ENCODE measurements at regions not wholly inside any gene's neighbourhood (a gene's known extent, or its start where the extent isn't known, plus 50 kb on each side); places are given as distances from the start of the nearest gene placed in this dataset.

GRCh38 chr5:161786686-161787085 lies 61.2 kb upstream of the GABRA1 start:
- intact Hi-C loops (cut with micrococcal nuclease; ENCODE audit: unreplicated experiment), result no loop called here

DNA sequence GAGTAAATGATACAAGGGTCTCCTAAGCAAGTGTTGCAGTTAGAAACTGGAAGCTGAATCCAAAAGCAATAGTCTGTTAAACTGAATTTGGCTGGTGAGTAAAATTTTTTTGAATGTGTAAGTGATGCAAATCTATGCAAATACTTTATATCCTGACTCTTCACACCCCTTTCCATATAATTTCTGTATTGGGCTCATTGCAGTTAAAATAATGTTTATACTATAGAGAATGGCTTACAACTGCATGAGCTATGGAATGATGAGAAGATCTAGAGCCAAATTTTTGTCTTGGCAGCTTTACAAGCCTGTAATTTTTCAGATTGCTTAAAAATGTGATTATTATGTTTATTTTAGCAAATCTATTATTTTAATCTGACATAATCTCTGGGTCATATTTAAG lies 57.0 kb upstream of the GABRA1 start:
- H3K4me3 ChIP-seq, result no peak overlapping the region
- no peak overlapping the region for H3K4me2 ChIP-seq (ENCODE audit: control insufficient read depth, insufficient read depth)
- no peak overlapping the region for H3K9ac ChIP-seq (ENCODE audit: control insufficient read depth, insufficient read depth, low read length)
- intact Hi-C loops (cut with micrococcal nuclease; ENCODE audit: unreplicated experiment) (no loop called here), in situ Hi-C loops (cut with MboI) (no loop called here)
- FAIRE-seq, result no peak
- ChIA-PET CTCF (no interaction called here), POLR2A (no interaction called here), SMC1A (ENCODE audit: uncharacterized antibody, unreplicated experiment) (no interaction called here), RAD21 (ENCODE audit: unreplicated experiment) (no interaction called here)
- no peaks in the 10 kb centered on the region for H3K4me1 ChIP-seq (ENCODE audit: control insufficient read depth, insufficient read depth, low read length)
- H3K27ac ChIP-seq (ENCODE audit: control insufficient read depth, insufficient read depth), result no peak overlapping the region
- no peak overlapping the region for H2AFZ ChIP-seq (ENCODE audit: control insufficient read depth, low read depth, low read length)
- no peak for ATAC-seq
- no peak for DNase-seq (ENCODE audit: low read depth, low spot score)
- H3K36me3 ChIP-seq (ENCODE audit: control insufficient read depth in 2 of 2, insufficient read depth in 2 of 2, low read length in 1 of 2), result no peaks in the 10 kb centered on the region
- H3K27me3 ChIP-seq (replicated peaks in 1 of 2; ENCODE audit: control insufficient read depth in 2 of 2, insufficient read depth in 2 of 2, low read length in 1 of 2), result no peaks in the 10 kb centered on the region
- no peaks in the 10 kb centered on the region for H3K79me2 ChIP-seq (ENCODE audit: control insufficient read depth, insufficient read depth, low read length)
- BruUV-seq (replicated peaks), result no TSS peak
- H4K20me1 ChIP-seq (ENCODE audit: control insufficient read depth, insufficient read depth), result no peaks in the 10 kb centered on the region
- TF ChIP-seq TCF3 (IDR thresholded peaks at IDR 0.05; ENCODE audit: borderline replicate concordance, insufficient read depth, low read depth, low read length) (no peak), SUZ12 (IDR thresholded peaks at IDR 0.05; ENCODE audit: unreplicated experiment) (no peak), FOXK2 (IDR thresholded peaks at IDR 0.05) (no peak), BHLHE40 (IDR thresholded peaks at IDR 0.05; ENCODE audit: borderline replicate concordance in 1 of 2, low read depth in 2 of 2, low read length in 1 of 2) (no peak), ZZZ3 (IDR thresholded peaks at IDR 0.05; ENCODE audit: control insufficient read depth, insufficient read length, low read depth) (no peak), STAT1 (conservative IDR thresholded peaks at IDR 0.05) (no peak), SP1 (IDR thresholded peaks at IDR 0.05; ENCODE audit: low read depth, low read length) (no peak), BACH1 (IDR thresholded peaks at IDR 0.05; ENCODE audit: borderline replicate concordance) (no peak), RUNX3 (IDR thresholded peaks at IDR 0.05; ENCODE audit: low read length) (no peak)
- TF ChIP-seq, protein P1, sequence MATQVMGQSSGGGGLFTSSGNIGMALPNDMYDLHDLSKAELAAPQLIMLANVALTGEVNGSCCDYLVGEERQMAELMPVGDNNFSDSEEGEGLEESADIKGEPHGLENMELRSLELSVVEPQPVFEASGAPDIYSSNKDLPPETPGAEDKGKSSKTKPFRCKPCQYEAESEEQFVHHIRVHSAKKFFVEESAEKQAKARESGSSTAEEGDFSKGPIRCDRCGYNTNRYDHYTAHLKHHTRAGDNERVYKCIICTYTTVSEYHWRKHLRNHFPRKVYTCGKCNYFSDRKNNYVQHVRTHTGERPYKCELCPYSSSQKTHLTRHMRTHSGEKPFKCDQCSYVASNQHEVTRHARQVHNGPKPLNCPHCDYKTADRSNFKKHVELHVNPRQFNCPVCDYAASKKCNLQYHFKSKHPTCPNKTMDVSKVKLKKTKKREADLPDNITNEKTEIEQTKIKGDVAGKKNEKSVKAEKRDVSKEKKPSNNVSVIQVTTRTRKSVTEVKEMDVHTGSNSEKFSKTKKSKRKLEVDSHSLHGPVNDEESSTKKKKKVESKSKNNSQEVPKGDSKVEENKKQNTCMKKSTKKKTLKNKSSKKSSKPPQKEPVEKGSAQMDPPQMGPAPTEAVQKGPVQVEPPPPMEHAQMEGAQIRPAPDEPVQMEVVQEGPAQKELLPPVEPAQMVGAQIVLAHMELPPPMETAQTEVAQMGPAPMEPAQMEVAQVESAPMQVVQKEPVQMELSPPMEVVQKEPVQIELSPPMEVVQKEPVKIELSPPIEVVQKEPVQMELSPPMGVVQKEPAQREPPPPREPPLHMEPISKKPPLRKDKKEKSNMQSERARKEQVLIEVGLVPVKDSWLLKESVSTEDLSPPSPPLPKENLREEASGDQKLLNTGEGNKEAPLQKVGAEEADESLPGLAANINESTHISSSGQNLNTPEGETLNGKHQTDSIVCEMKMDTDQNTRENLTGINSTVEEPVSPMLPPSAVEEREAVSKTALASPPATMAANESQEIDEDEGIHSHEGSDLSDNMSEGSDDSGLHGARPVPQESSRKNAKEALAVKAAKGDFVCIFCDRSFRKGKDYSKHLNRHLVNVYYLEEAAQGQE (IDR thresholded peaks at IDR 0.05; ENCODE audit: low read depth, low read length), result no peak
- no peaks in the 10 kb centered on the region for H3K9me3 ChIP-seq (replicated peaks; ENCODE audit: control insufficient read depth, insufficient read depth, low read length)

More at GRCh38 chr5:161786686-161787085, 61.2 kb upstream of the GABRA1 start:
- no TSS peak for BruUV-seq (replicated peaks)
- ChIA-PET SMC1A (ENCODE audit: uncharacterized antibody, unreplicated experiment) (interaction anchor here (1.4 kb wide), 1 partner anchor 10 kb away, joined by 4 read pairs; no protein-coding TSS in a partner anchor), POLR2A (no interaction called here), CTCF (interaction anchor here (1.2 kb wide), 1 partner anchor 1561 kb away, joined by 3 read pairs; no protein-coding TSS in a partner anchor), RAD21 (ENCODE audit: unreplicated experiment) (no interaction called here)
- Histone ChIP-seq H4K20me1 (ENCODE audit: control insufficient read depth, insufficient read depth) (no peaks in the 10 kb centered on the region), H2AFZ (ENCODE audit: control insufficient read depth, low read depth, low read length) (no peak overlapping the region), H3K4me3 (no peak overlapping the region), H3K27ac (ENCODE audit: control insufficient read depth, insufficient read depth) (no peak overlapping the region), H3K27me3 (replicated peaks in 1 of 2; ENCODE audit: control insufficient read depth in 2 of 2, insufficient read depth in 2 of 2, low read length in 1 of 2) (no peaks in the 10 kb centered on the region), H3K9me3 (replicated peaks; ENCODE audit: control insufficient read depth, insufficient read depth, low read length) (no peaks in the 10 kb centered on the region), H3K79me2 (ENCODE audit: control insufficient read depth, insufficient read depth, low read length) (no peaks in the 10 kb centered on the region), H3K4me1 (ENCODE audit: control insufficient read depth, insufficient read depth, low read length) (no peaks in the 10 kb centered on the region), H3K36me3 (ENCODE audit: control insufficient read depth in 2 of 2, insufficient read depth in 2 of 2, low read length in 1 of 2) (no peaks in the 10 kb centered on the region), H3K4me2 (ENCODE audit: control insufficient read depth, insufficient read depth) (no peak overlapping the region), H3K9ac (ENCODE audit: control insufficient read depth, insufficient read depth, low read length) (no peak overlapping the region)
- TF ChIP-seq BACH1 (IDR thresholded peaks at IDR 0.05; ENCODE audit: borderline replicate concordance) (no peak), FOS (IDR thresholded peaks at IDR 0.05; ENCODE audit: borderline replicate concordance, extremely low read depth, insufficient read length) (no peak), PML (IDR thresholded peaks at IDR 0.05; ENCODE audit: low read length) (no peak)
- FAIRE-seq, result no peak
- DNase-seq (ENCODE audit: low read depth, low spot score), result no peak
- no peak for ATAC-seq
- WGBS (ENCODE audit: insufficient coverage, insufficient replicate concordance, low lambda C conversion rate, missing lambda C conversion rate), result 28% methylated on average over 3 of the region's 3 CpGs
- in situ Hi-C loops (cut with MboI), result no loop called here

Measured in GM12878 (cell line).